ENCODE measurements at regions not wholly inside any gene's neighbourhood (a gene's known extent, or its start where the extent isn't known, plus 50 kb on each side); places are given as distances from the start of the nearest gene placed in this dataset.

DNA sequence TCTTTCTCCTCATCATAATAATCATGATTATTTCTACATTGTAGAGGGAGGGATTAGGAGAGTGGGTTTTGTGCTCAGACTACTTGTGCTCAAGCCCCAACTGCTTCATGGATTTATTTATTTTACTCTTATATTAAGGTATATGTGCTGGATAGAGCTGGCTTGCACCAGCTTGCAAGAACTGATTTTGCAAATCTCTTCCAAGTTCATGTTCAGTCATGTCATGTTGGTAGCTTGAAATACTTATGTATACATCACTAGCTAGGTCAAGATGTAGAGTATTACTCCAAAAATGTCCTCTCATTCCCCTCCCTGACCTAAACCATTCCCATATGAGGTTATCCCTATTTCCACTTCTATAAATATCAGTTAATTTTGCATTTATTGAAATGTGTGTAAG lies 293.9 kb upstream of the RBMS3 start (continued):
- TF ChIP-seq, protein P1, sequence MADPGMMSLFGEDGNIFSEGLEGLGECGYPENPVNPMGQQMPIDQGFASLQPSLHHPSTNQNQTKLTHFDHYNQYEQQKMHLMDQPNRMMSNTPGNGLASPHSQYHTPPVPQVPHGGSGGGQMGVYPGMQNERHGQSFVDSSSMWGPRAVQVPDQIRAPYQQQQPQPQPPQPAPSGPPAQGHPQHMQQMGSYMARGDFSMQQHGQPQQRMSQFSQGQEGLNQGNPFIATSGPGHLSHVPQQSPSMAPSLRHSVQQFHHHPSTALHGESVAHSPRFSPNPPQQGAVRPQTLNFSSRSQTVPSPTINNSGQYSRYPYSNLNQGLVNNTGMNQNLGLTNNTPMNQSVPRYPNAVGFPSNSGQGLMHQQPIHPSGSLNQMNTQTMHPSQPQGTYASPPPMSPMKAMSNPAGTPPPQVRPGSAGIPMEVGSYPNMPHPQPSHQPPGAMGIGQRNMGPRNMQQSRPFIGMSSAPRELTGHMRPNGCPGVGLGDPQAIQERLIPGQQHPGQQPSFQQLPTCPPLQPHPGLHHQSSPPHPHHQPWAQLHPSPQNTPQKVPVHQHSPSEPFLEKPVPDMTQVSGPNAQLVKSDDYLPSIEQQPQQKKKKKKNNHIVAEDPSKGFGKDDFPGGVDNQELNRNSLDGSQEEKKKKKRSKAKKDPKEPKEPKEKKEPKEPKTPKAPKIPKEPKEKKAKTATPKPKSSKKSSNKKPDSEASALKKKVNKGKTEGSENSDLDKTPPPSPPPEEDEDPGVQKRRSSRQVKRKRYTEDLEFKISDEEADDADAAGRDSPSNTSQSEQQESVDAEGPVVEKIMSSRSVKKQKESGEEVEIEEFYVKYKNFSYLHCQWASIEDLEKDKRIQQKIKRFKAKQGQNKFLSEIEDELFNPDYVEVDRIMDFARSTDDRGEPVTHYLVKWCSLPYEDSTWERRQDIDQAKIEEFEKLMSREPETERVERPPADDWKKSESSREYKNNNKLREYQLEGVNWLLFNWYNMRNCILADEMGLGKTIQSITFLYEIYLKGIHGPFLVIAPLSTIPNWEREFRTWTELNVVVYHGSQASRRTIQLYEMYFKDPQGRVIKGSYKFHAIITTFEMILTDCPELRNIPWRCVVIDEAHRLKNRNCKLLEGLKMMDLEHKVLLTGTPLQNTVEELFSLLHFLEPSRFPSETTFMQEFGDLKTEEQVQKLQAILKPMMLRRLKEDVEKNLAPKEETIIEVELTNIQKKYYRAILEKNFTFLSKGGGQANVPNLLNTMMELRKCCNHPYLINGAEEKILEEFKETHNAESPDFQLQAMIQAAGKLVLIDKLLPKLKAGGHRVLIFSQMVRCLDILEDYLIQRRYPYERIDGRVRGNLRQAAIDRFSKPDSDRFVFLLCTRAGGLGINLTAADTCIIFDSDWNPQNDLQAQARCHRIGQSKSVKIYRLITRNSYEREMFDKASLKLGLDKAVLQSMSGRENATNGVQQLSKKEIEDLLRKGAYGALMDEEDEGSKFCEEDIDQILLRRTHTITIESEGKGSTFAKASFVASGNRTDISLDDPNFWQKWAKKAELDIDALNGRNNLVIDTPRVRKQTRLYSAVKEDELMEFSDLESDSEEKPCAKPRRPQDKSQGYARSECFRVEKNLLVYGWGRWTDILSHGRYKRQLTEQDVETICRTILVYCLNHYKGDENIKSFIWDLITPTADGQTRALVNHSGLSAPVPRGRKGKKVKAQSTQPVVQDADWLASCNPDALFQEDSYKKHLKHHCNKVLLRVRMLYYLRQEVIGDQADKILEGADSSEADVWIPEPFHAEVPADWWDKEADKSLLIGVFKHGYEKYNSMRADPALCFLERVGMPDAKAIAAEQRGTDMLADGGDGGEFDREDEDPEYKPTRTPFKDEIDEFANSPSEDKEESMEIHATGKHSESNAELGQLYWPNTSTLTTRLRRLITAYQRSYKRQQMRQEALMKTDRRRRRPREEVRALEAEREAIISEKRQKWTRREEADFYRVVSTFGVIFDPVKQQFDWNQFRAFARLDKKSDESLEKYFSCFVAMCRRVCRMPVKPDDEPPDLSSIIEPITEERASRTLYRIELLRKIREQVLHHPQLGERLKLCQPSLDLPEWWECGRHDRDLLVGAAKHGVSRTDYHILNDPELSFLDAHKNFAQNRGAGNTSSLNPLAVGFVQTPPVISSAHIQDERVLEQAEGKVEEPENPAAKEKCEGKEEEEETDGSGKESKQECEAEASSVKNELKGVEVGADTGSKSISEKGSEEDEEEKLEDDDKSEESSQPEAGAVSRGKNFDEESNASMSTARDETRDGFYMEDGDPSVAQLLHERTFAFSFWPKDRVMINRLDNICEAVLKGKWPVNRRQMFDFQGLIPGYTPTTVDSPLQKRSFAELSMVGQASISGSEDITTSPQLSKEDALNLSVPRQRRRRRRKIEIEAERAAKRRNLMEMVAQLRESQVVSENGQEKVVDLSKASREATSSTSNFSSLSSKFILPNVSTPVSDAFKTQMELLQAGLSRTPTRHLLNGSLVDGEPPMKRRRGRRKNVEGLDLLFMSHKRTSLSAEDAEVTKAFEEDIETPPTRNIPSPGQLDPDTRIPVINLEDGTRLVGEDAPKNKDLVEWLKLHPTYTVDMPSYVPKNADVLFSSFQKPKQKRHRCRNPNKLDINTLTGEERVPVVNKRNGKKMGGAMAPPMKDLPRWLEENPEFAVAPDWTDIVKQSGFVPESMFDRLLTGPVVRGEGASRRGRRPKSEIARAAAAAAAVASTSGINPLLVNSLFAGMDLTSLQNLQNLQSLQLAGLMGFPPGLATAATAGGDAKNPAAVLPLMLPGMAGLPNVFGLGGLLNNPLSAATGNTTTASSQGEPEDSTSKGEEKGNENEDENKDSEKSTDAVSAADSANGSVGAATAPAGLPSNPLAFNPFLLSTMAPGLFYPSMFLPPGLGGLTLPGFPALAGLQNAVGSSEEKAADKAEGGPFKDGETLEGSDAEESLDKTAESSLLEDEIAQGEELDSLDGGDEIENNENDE (IDR thresholded peaks at IDR 0.05; ENCODE audit: insufficient replicate concordance, low read length), result no peak
- TF ChIP-seq ASH2L (IDR thresholded peaks at IDR 0.05; ENCODE audit: low read length), result no peak

Data from H1 (cell line).